Breast epithelium (tissue), 4 donors: ENCODE measurements at regions not wholly inside any gene's neighbourhood (a gene's known extent, or its start where the extent isn't known, plus 50 kb on each side); places are given as distances from the start of the nearest gene placed in this dataset.

Source experiments
- DNase-seq, 2 donors: peaks; one replicate each; pipeline ENCODE4 v3.0.0-alpha.2; 2019; ENCODE audit warnings: low spot score in 2 of 2
- H3K27ac ChIP-seq, 2 donors: fragments of 200-600 bp; sonication (generic) in 1 of 2; one replicate each; pipeline ENCODE4 v1.5.1; 2016 to 2019; ENCODE audit warnings: mild to moderate bottlenecking in 1 of 2
- H3K27me3 ChIP-seq, 2 donors: fragments of 200-600 bp; sonication (generic) in 1 of 2; one replicate each; pipeline versions ENCODE4 v1.5.1 to v1.6.0; 2017 to 2019; ENCODE audit warnings: control low read depth in 1 of 2, mild to moderate bottlenecking in 1 of 2
- H3K36me3 ChIP-seq: fragments of 200-600 bp; one replicate; pipeline ENCODE4 v1.5.1; 2019
- H3K4me1 ChIP-seq, 2 donors: fragments of 200-600 bp; sonication (generic); one replicate each; pipeline ENCODE4 v1.5.1; 2016 to 2019; ENCODE audit warnings: control low read depth in 1 of 2
- H3K4me3 ChIP-seq, 3 donors: fragments of 200-600 bp; sonication (generic); 1 replicate in 2 of 3; 2 replicates in 1 of 3; pipeline ENCODE4 v1.5.1; 2016 to 2019; ENCODE audit warnings: mild to moderate bottlenecking in 3 of 3, moderate library complexity in 2 of 3
- H3K9me3 ChIP-seq, 2 donors: fragments of 200-600 bp; sonication (generic) in 1 of 2; one replicate each; pipeline ENCODE4 v1.5.1; 2016 to 2019; ENCODE audit warnings: control low read depth in 1 of 2
- POLR2A ChIP-seq: fragments of 450-650 bp; IDR thresholded peaks from one replicate; pipeline ENCODE4 v1.6.1; 2016; ENCODE audit warnings: antibody characterized with exemption, mild to moderate bottlenecking, moderate library complexity
- POLR2AphosphoS5 ChIP-seq, 3 donors: sonication (generic); formaldehyde crosslinking; IDR thresholded peaks; one replicate each; pipeline ENCODE4 v1.6.1; 2017; ENCODE audit warnings: antibody characterized with exemption in 3 of 3
- intact Hi-C: fragments of 100-400 bp; cut with DNase I; formaldehyde crosslinking; loops from one replicate; pipeline ENCODE4 v1.15.1; 2023; ENCODE audit warnings: low total_unique reads
- TF ChIP-seq, protein P1 (sequence below), 3 donors: fragments of 450-650 bp; IDR thresholded peaks; one replicate each; pipeline ENCODE4 v1.5.1; 2016 to 2017; ENCODE audit warnings: antibody characterized with exemption in 3 of 3, mild to moderate bottlenecking in 3 of 3, moderate library complexity in 3 of 3

GRCh38 chr1:199858171-199858570 is 169.3 kb upstream of the NR5A2 start:
- TF ChIP-seq, protein P1, sequence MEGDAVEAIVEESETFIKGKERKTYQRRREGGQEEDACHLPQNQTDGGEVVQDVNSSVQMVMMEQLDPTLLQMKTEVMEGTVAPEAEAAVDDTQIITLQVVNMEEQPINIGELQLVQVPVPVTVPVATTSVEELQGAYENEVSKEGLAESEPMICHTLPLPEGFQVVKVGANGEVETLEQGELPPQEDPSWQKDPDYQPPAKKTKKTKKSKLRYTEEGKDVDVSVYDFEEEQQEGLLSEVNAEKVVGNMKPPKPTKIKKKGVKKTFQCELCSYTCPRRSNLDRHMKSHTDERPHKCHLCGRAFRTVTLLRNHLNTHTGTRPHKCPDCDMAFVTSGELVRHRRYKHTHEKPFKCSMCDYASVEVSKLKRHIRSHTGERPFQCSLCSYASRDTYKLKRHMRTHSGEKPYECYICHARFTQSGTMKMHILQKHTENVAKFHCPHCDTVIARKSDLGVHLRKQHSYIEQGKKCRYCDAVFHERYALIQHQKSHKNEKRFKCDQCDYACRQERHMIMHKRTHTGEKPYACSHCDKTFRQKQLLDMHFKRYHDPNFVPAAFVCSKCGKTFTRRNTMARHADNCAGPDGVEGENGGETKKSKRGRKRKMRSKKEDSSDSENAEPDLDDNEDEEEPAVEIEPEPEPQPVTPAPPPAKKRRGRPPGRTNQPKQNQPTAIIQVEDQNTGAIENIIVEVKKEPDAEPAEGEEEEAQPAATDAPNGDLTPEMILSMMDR (IDR thresholded peaks at IDR 0.05): no peak
- TF ChIP-seq POLR2A: no peak
- TF ChIP-seq POLR2AphosphoS5 (IDR thresholded peaks at IDR 0.05): no peak
- DNase-seq: no peak
- no peak overlapping the region for H3K27ac ChIP-seq
- no peaks in the 10 kb centered on the region for H3K36me3 ChIP-seq
- no peaks in the 10 kb centered on the region for H3K9me3 ChIP-seq
- intact Hi-C loops: no loop called here
- no peaks in the 10 kb centered on the region for H3K4me1 ChIP-seq
- H3K4me3 ChIP-seq: no peak overlapping the region
- H3K27me3 ChIP-seq: no peaks in the 10 kb centered on the region

GRCh38 chr1:199858856-199859255 is 168.7 kb upstream of the NR5A2 start:
- no peak overlapping the region for H3K27ac ChIP-seq
- H3K4me3 ChIP-seq: no peak overlapping the region
- intact Hi-C loops: no loop called here
- no peaks in the 10 kb centered on the region for H3K36me3 ChIP-seq
- H3K27me3 ChIP-seq: no peaks in the 10 kb centered on the region
- TF ChIP-seq POLR2AphosphoS5 (IDR thresholded peaks at IDR 0.05) (no peak), POLR2A (no peak)
- TF ChIP-seq, protein P1 (IDR thresholded peaks at IDR 0.05): no peak
- no peaks in the 10 kb centered on the region for H3K9me3 ChIP-seq
- no peaks in the 10 kb centered on the region for H3K4me1 ChIP-seq
- no peak for DNase-seq

GRCh38 chr1:199859491-199859933 is 168.0 kb upstream of the NR5A2 start:
- TF ChIP-seq POLR2AphosphoS5 (IDR thresholded peaks at IDR 0.05): no peak
- TF ChIP-seq, protein P1 (IDR thresholded peaks at IDR 0.05): no peak
- no peak for TF ChIP-seq POLR2A
- intact Hi-C loops: no loop called here
- H3K4me1 ChIP-seq: no peaks in the 10 kb centered on the region
- no peak for DNase-seq
- no peaks in the 10 kb centered on the region for H3K36me3 ChIP-seq
- H3K9me3 ChIP-seq: no peaks in the 10 kb centered on the region
- no peak overlapping the region for H3K27ac ChIP-seq
- no peak overlapping the region for H3K4me3 ChIP-seq
- H3K27me3 ChIP-seq: no peaks in the 10 kb centered on the region

DNA sequence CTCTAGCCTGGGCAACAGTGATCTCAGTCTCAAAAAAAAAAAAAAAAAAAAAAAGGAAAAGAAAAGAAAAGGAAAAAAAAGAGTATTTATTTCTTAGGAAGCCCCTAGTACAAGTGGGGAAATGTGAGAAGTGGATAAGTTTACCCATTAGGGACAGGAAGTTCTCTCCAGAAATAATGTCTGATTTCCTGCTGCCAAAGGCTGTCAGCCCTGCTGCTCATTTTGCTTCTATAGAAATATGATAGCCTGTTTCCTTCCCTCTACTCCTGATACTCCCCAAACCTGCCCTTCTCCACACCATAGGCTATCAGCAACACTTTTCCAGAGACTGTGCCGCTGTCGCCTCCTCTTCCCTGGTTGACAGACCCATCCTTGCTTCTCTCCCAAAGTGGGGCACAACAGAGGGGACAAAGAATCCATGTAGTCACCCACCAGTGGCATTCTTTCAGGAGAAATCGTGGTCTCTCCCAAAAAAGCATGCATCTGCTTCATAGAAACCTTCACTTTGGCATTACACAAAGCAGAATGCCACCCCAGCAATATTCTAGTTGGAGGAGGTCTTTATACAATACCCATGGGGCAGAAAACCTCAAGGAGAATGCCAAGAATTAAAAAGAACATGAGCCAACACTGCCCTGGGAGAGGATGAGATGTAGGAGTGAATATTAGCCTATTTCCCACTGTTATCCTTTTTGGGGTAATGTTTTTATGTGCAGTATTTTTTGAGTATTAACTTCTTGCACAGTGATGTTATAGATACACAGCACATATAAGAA is 166.3 kb upstream of the NR5A2 start:
- Histone ChIP-seq H3K4me3 (no peak overlapping the region), H3K4me1 (no peaks in the 10 kb centered on the region), H3K27me3 (no peaks in the 10 kb centered on the region), H3K36me3 (no peaks in the 10 kb centered on the region), H3K9me3 (no peaks in the 10 kb centered on the region), H3K27ac (no peak overlapping the region)
- intact Hi-C loops: no loop called here
- no peak for DNase-seq
- TF ChIP-seq, protein P1 (IDR thresholded peaks at IDR 0.05): no peak
- TF ChIP-seq POLR2AphosphoS5 (IDR thresholded peaks at IDR 0.05) (no peak), POLR2A (no peak)

DNA sequence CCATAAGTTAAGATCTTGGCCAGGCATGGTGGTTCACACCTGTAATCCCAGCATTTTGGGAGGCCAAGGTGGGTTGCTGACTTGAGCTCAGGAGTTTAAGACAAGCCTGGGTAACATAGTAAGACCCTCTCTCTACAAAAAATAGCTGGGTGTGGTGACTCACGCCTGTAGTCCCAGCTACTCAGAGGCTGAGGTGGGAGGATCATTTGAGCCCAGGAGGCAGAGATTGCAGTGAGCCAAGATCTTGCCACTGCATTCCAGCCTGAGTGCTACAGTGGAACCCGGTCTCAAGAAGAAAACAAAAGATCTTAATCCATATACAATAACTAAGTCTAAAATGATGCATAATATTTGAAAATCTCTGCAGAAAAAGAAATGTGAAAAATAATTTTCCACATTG is 165.5 kb upstream of the NR5A2 start:
- no peak for TF ChIP-seq POLR2A
- TF ChIP-seq, protein P1 (IDR thresholded peaks at IDR 0.05): no peak
- TF ChIP-seq POLR2AphosphoS5 (IDR thresholded peaks at IDR 0.05): no peak
- Histone ChIP-seq H3K27me3 (no peaks in the 10 kb centered on the region), H3K9me3 (no peaks in the 10 kb centered on the region), H3K4me3 (no peak overlapping the region), H3K36me3 (no peaks in the 10 kb centered on the region), H3K27ac (no peak overlapping the region), H3K4me1 (no peaks in the 10 kb centered on the region)
- no peak for DNase-seq
- intact Hi-C loops: no loop called here
